Vagina (tissue), 2 donors: ENCODE measurements at regions not wholly inside any gene's neighbourhood (a gene's known extent, or its start where the extent isn't known, plus 50 kb on each side); places are given as distances from the start of the nearest gene placed in this dataset.

Experiments
- POLR2A ChIP-seq, 2 donors: fragments of 450-650 bp; IDR thresholded peaks; one replicate each; pipeline ENCODE4 v1.6.1; 2017; ENCODE audit warnings: antibody characterized with exemption in 2 of 2, mild to moderate bottlenecking in 2 of 2, moderate library complexity in 2 of 2
- TF ChIP-seq, protein P1 (sequence below), 3 experiments: fragments of 450-650 bp in 2 of 3; fragments of 200-600 bp in 1 of 3; sonication (generic) in 1 of 3; IDR thresholded peaks; one replicate each; pipeline ENCODE4 v1.5.1; 2017 to 2019; ENCODE audit warnings: antibody characterized with exemption in 3 of 3, mild to moderate bottlenecking in 2 of 3, moderate library complexity in 2 of 3

DNA sequence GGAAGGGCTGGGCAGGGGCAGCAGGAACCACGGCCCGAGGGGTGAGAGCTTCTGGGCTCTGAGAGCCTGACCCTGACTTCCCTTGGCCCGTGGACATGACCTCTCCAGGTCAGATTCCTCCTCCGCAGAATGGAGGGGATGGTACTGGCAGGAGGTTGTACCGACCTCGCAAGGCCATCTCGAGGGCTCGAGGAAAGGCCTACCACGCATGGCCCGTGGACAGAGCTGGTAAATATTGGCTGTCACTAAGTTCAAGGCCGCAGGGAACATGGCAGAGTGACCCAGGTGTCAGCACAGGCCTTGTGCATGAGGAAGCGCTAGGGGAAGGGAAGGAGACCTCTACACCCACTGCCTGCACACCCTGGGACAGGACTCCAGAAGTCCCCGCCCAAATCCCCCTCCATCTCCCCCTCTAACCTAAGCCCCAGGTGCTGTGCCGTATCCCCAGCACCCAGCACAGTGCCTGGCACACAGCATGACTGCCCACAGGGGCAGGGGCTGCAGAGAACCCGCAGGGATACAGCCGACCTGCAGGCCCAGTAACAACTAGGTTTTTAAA is 54.9 kb upstream of the PPP2R5C start:
- TF ChIP-seq, protein P1, sequence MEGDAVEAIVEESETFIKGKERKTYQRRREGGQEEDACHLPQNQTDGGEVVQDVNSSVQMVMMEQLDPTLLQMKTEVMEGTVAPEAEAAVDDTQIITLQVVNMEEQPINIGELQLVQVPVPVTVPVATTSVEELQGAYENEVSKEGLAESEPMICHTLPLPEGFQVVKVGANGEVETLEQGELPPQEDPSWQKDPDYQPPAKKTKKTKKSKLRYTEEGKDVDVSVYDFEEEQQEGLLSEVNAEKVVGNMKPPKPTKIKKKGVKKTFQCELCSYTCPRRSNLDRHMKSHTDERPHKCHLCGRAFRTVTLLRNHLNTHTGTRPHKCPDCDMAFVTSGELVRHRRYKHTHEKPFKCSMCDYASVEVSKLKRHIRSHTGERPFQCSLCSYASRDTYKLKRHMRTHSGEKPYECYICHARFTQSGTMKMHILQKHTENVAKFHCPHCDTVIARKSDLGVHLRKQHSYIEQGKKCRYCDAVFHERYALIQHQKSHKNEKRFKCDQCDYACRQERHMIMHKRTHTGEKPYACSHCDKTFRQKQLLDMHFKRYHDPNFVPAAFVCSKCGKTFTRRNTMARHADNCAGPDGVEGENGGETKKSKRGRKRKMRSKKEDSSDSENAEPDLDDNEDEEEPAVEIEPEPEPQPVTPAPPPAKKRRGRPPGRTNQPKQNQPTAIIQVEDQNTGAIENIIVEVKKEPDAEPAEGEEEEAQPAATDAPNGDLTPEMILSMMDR (IDR thresholded peaks at IDR 0.05) = no peak
- no peak for TF ChIP-seq POLR2A (IDR thresholded peaks at IDR 0.05)
